PC-3 (cell line): ENCODE measurements at regions not wholly inside any gene's neighbourhood (a gene's known extent, or its start where the extent isn't known, plus 50 kb on each side); places are given as distances from the start of the nearest gene placed in this dataset.

Experiments used
- EZH2 ChIP-seq: fragments of 300-600 bp; sonication (generic); IDR thresholded peaks from one replicate; pipeline ENCODE4 v1.6.1; 2017; ENCODE audit warnings: antibody characterized with exemption, mild to moderate bottlenecking, low read length; ENCODE audit not compliant: unreplicated experiment
- EZH2phosphoT487 ChIP-seq: fragments of 300-600 bp; sonication (generic); IDR thresholded peaks from 2 replicates; pipeline ENCODE4 v1.6.1; 2018; ENCODE audit warnings: mild to moderate bottlenecking, antibody characterized with exemption, low read length, borderline replicate concordance
- TF ChIP-seq, protein P1 (sequence below): fragments of 300-600 bp; sonication (generic); conservative IDR thresholded peaks from 2 replicates; pipeline ENCODE4 v1.5.1; 2017; ENCODE audit warnings: antibody characterized with exemption, low read depth, mild to moderate bottlenecking, low read length

DNA sequence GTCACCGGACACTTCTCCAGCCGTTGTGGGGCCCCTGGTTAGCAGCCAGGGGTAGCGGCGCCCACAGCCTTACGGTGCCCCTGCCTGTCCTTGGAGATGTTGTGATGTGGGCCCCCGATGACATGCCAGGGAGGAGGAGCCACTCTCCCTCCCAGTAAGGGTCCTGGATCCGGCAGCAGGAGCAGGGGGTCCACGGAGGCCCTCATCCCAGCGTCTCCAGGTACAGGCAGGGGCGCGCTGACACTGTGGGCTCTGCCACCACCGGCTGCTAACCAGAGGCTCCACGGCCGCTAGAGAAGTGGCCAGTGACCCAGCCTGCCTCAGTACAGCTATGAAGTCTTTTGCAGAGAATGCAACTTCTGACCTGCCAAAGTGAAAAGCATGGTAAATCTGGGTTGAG lies 121.2 kb downstream of the SPP2 start:
- TF ChIP-seq, protein P1, sequence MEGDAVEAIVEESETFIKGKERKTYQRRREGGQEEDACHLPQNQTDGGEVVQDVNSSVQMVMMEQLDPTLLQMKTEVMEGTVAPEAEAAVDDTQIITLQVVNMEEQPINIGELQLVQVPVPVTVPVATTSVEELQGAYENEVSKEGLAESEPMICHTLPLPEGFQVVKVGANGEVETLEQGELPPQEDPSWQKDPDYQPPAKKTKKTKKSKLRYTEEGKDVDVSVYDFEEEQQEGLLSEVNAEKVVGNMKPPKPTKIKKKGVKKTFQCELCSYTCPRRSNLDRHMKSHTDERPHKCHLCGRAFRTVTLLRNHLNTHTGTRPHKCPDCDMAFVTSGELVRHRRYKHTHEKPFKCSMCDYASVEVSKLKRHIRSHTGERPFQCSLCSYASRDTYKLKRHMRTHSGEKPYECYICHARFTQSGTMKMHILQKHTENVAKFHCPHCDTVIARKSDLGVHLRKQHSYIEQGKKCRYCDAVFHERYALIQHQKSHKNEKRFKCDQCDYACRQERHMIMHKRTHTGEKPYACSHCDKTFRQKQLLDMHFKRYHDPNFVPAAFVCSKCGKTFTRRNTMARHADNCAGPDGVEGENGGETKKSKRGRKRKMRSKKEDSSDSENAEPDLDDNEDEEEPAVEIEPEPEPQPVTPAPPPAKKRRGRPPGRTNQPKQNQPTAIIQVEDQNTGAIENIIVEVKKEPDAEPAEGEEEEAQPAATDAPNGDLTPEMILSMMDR = no peak
- no peak for TF ChIP-seq EZH2phosphoT487
- no peak for TF ChIP-seq EZH2
